COLO668 (cell line): ENCODE measurements at regions not wholly inside any gene's neighbourhood (a gene's known extent, or its start where the extent isn't known, plus 50 kb on each side); places are given as distances from the start of the nearest gene placed in this dataset.
"Not testable (repeated sequence)": the region's sequence is repeated elsewhere in the genome, so short reads cannot be mapped to it uniquely, and the experiment has no call there.

Experiments
- DNase-seq: peaks from one replicate; lab custom pipeline; 2025; ENCODE audit not compliant: unreplicated experiment; lab: John Stamatoyannopoulos, UW

DNA sequence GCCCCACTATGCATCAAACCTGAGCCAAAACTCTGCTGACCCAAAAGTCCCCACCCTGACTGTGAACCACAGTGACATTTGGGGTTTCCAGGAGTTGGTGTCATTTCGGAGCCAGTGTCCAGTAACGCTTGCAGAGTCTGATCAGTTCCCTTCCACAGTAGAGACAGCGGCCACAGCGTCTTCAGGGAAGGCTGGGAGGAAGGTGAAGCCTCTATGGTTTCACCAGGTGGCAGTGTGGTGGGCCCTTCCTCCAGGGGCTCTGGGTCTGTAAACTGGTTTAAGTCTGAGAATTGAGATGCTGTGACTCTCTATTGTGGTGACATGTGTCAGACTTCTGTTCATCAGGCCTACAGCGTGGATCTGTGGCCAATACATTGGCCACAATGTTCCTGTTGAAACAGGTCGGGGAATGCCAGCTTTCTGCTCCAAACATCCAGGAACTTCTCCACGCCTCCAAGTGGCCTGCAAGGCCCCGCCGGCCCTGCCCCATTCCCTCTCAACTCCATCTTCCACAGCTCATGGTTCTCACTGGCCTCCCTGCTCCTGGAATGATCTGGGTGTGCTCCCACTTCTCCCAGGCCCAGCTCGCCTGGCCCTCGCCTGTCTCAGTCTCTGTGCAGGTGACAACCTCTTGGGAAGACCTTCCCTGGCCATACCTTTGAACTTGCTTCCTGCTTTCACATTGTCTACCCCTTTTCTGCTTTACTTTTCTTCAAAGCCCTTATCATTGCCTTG lies 124.5 kb upstream of the FAM20C start:
- no peak for DNase-seq

DNA sequence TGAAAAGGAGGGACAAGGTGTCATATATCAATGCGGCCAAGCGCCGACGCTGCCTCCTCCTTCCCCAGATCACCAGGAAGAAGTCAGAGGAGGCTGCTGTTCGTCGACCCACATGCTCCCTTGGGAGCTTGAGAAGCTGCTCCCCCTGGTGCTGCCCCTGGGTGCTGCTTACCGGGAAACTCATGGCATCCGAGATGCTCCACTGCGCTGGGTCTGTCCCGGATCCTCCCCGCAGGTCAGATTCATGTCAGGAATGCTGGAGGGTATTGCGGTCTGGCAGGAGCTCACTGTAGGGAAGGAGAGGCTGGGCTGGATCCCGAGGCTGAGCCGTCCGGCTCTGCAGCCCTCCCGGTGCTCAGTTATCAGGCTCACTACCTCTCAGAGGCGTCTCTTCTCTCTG lies 123.7 kb upstream of the FAM20C start:
- DNase-seq: no peak

DNA sequence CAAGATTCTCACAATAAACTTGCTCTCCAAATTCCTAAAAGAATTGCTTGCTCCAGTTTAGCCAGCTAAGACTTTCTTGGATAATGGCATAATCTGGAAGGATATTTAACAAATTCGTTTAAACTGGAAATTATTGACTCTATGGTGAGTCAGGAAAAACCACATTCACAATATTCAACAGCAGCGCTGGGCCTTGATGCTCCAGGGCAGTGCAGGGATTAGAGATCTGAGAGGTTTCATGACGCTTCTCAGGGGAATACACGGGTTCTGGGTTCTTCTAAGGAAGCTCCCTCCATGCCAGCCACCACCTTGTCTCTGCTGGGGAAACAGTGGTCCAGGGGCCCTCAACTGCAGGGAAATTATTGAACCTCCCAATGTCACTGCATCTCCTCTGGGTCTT lies 123.3 kb upstream of the FAM20C start:
- not testable (repeated sequence) for DNase-seq

DNA sequence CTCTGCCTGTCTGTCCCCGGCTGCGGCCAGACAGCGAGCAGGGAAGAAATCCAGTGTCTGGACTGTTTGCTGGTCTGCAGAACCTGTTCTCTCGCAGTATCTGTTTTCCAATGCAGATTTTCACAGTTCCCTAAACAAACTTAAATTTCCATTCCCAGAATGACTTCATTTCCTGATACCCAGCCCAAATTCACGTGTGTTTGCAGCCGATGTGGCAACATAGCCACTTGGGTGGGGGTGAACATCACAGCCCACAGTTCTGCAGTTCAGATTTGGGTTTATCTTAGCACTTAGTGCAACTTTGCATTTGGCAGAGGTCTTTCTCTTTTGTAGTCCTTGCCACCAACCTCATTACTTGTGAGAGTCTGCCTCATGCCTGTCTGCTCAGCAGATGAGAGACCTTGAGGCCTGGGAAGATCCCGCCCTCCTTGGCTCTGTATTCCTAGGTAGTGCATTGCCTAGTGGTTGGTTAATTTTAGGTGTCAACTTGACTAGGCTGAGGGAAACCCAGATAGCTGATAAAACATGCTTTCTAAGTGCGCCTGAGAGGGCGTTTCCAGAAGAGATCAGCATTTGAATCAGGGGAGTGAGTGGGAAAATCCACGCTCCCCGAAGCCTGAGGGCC lies 122.8 kb upstream of the FAM20C start:
- not testable (repeated sequence) for DNase-seq

DNA sequence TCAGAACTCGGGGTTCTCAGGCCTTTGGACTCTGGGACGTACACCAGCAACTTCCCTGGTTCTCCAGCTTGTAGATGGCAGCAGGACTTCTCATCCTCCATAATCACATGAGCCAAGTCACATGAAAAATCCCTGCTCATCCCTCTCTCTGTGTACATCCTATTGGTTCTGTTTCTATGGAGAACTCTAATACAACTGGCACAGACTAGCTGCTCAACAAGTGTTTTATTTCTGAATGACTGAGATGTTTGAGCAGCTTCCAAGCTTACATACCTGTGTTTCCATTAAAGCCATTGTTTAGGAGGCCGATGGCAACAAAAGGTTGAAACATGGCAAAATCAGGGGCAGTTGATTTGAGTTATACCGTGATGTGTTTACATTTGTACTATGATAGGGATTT lies 122.2 kb upstream of the FAM20C start:
- DNase-seq: not testable (repeated sequence)

GRCh38 chr7:70989-71388 lies 121.4 kb upstream of the FAM20C start:
- not testable (repeated sequence) for DNase-seq

- DNase-seq: not testable (repeated sequence)
These were observed 119.9 kb upstream of the FAM20C start for GRCh38 chr7:72266-73057.

DNA sequence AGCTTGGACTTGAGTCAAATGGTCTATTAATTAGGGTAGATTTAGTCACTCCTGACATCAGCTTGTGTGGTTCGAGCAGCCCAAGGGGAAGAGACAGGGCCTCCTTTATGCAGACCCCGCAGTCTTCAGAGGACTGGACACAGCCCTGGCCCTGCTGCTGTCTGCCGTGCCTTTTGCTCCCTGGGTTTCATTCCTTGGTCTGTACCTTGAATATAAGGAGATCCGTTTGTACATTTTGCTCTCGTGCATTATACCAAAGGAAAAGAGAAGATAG lies 119.4 kb upstream of the FAM20C start:
- DNase-seq: not testable (repeated sequence)

DNA sequence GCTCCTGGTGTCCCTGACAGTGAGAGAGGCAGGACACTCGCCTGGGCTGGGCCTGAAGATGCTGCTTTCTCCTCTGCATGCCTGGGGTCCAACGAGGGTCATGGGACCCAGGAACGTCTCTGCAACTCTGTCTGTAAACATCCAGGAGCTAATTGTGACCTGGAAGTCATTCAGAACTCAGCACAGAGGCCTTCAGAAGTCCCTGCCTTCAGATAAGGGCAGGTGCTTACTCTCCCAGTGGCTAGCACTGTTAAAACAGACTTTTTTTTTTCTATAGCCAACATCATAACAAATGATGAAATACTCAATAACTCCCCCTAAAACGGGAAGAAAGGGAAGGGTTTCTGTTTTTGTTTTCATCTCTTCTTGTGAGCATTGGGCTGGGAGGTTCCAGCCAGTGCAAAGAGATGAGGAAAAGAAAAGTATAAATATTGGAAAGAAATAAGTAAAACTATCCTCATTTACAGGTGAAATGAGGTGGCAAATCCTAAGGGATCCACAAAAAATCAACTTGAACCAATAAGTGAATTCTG lies 118.3 kb upstream of the FAM20C start:
- not testable (repeated sequence) for DNase-seq

- DNase-seq: not testable (repeated sequence)
These were observed 116.9 kb upstream of the FAM20C start for GRCh38 chr7:75511-75910.

DNA sequence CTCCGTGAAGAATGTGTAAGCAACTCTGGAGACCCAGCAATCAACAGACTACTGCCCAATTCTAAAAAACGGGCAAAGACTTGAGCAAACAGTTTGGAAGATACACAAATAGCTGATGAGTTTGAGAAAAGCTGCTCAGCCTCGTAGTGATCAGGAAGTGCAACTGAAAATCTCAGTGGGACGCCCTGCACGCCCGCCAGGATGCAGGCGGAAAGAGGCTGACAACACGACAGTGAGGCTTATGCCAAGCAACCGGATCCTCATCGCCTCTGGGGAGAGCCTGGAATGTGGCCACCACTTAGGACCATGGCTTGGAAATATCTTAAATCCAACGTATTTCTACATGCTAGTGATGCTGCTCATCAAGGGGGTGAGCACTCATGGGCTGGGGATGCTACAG lies 116.2 kb upstream of the FAM20C start:
- not testable (repeated sequence) for DNase-seq

GRCh38 chr7:76829-77395 lies 115.5 kb upstream of the FAM20C start:
- DNase-seq: not testable (repeated sequence)

DNA sequence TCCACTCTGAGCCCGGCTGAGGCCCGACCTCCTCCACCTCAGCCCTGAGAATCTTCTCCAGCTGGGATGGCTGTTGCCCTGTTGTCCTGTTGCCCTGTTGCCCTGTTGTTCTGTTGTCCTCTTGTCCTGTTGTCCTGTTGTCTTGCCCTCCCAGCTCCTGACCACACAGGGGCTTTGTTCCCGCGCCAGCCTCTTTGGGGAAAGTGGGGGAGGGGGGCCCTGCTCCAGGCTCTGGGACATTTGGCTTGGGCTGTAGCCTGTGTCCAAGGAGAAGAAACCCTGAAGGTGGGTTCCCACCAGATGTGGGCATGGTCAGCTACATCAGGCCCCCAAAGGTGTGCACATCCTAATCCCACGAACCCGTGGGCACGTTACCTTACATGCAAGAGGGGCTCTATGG lies 113.5 kb upstream of the FAM20C start:
- DNase-seq: not testable (repeated sequence)

DNA sequence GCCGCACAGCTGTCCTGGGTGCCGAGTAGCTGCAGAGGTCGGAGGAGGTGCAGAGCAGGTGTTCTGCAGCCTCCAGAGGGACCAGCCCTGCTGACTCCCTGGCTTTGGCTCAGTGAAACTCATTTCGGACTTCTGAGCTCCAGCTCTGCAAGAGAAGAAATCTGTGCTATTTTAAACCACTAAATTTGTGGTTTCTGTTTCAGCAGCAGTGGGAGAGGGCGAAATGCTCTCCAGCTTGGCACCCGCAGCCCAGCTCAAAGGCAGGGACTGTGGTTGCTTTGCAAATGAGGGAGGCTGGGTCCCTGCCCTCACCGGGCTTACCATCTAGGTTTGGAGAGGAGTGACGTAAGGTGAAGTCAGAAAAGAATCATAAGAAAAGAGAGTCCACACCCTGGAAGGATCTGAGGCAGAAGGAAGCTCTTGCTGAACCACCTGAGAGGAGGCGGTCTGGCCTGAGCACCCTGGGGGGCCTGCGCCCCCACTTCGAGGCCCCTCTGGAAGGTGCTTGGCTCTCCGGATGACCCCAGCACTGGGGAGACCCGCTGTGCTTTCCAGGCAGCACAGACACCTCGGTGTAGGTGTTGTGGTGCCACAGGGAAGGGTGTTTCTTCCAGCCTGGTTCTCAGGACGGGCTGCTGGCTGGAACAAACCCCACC lies 112.8 kb upstream of the FAM20C start:
- DNase-seq: not testable (repeated sequence)

DNA sequence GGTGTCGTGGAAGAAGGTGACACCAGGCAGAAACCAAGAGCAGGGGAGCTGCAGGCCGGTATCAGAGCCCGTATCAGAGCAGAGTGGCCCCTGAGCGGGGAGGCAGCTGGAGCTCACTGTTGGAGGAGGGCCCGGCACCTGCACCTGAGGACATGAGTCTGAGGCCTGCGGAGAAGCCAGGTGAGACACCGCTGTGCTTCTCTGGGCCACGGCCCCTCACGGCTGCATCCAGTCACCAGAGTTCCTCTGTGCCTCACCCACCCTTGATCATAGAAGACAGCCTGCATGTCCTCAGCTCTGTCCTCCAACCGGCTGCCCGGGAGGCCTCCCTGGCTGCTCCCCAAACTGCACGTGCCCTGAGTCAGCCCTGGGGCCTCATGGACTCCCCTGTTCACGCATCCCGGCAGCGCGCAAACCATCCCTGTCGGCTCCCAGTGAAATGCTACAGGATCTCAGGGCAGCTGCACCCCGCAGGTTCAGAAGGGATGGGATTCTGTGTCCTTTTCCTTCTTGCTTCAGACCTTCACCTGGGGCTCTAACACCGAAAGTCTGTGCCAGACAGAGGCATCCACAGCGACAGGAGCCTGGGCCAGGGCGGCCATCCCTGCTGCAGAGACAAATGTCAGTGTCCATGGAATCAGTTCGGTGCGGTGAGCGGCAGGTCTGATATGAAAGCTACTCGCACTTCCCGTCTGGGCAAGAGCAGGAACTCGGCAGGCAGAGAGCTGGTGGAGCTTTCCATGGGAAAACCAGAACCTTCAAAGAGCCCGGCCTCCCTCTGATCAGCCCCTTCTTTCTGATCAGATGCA lies 111.9 kb upstream of the FAM20C start:
- DNase-seq: no peak

DNA sequence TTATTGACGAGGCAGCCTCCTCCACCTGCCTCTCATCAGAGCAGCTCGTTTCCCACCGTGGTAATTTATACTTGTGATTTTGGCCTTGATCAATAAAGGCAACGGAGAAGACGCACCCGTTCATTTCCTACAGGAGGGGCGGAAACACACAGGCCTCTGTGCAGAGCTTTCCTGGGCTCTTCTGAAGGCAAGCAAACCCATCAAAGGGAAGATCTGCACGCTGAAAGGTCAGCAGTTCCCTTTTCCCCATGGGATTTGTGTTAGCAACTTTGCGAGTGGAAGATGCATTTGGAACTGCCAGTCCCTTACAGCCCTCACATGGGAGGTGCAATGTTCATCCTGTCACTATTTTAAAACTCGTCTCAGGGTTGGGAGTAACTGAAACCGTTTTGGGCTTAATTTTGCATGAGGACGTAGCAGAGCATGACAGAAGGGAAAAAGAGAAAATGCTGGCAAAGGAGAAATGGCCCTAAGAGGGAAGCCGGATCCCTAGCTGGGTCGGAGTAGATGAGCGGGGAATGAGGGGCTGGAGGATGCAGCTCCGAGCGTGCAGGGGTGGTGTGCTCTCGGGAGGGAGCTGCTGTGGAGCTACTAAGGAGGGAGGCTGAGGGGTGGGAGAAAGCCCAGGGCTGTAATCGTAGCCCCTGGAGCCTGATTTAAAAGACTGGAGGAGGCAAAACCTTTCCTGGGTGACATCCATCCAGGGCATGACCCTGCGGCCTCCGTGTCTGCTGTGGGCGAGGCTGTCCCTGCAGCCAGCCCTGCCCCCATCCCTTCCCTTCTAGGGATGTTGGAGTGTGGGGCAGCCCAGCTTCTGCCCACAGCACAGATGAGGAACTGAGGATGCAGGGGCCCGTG lies 111.1 kb upstream of the FAM20C start:
- DNase-seq: no peak

DNA sequence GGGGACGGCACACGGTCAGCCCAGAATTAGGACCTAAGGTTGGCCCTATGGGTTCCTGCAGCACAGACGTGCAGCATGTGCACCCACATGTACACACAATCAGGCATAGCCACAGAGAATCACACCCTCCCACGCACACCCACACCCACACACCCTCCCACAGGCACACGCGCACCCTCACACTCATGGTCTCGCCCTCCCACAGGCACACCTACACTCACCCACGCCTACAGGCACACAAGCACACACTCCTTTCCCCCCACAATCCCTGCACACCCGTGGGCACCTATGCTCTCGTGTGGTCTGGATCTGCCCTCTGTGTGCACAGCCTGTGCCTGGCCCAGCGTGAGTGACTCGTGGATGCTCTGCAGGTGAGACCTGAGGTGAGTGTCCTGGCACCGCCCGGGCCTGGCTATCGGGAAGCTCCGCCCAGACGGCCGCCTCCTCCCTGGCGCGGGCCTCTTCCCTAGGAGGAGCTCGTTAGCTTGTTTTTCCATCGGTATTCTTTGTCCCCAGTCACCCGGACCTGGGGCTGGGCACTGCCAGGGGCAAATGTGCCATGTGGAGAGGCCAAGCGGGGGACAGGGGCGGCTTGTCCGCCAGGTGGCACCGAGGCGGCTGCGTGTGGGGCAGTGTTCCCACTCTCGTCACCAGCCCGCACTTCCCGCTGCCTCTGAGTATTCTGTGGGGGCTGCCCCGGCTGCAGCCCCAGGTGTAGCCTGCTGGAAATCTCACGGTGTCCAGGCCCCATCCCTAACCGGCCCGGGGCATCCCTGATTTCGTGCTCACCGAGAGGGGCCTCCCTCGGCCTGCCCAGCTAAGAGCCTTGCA lies 110.2 kb upstream of the FAM20C start:
- no peak for DNase-seq

GRCh38 chr7:82757-83155 lies 109.6 kb upstream of the FAM20C start:
- DNase-seq: no peak
